Neural progenitor cell (in vitro differentiated cells): ENCODE measurements at regions not wholly inside any gene's neighbourhood (a gene's known extent, or its start where the extent isn't known, plus 50 kb on each side); places are given as distances from the start of the nearest gene placed in this dataset.
A peak's percentile ranks its signal among the peaks of the same experiment; 100 is the strongest.

Source experiments
- DNase-seq: peaks from one replicate; pipeline ENCODE4 v3.0.0-alpha.2; 2016; ENCODE audit warnings: low spot score
- H2AFZ ChIP-seq: fragments of 200-600 bp; sonication (generic); replicated peaks from 2 replicates; pipeline ENCODE4 v1.6.1; 2016; ENCODE audit warnings: antibody characterized with exemption
- H3F3A ChIP-seq: fragments of 200-600 bp; sonication (generic); 2 replicates; pipeline ENCODE4 v1.6.1; 2016; ENCODE audit warnings: antibody characterized with exemption, low read depth
- H3K27ac ChIP-seq: fragments of 200-600 bp; sonication (generic); 2 replicates; pipeline ENCODE4 v1.5.1; 2016; ENCODE audit warnings: mild to moderate bottlenecking
- H3K27me3 ChIP-seq: fragments of 200-600 bp; sonication (generic); 2 replicates; pipeline ENCODE4 v1.6.1; 2016; ENCODE audit warnings: mild to moderate bottlenecking, moderate library complexity
- H3K36me3 ChIP-seq: fragments of 200-600 bp; sonication (generic); 2 replicates; pipeline ENCODE4 v1.5.1; 2016
- H3K4me1 ChIP-seq: fragments of 200-600 bp; sonication (generic); 2 replicates; pipeline ENCODE4 v1.6.1; 2016; ENCODE audit warnings: mixed run types
- H3K4me2 ChIP-seq: fragments of 200-600 bp; sonication (generic); 2 replicates; pipeline ENCODE4 v1.6.1; 2016
- H3K4me3 ChIP-seq: fragments of 200-600 bp; sonication (generic); 2 replicates; pipeline ENCODE4 v1.5.1; 2016
- H3K79me2 ChIP-seq: fragments of 200-600 bp; sonication (generic); 2 replicates; pipeline ENCODE4 v1.6.1; 2016; ENCODE audit warnings: low read depth
- H3K9ac ChIP-seq: fragments of 200-600 bp; sonication (generic); 2 replicates; pipeline ENCODE4 v1.6.1; 2016
- H3K9me3 ChIP-seq: fragments of 200-600 bp; sonication (generic); 2 replicates; pipeline ENCODE4 v1.5.1; 2016; ENCODE audit warnings: low read depth
- H4K20me1 ChIP-seq: fragments of 200-600 bp; sonication (generic); 2 replicates; pipeline ENCODE4 v1.6.1; 2016; ENCODE audit warnings: low read depth
- H3K27ac Mint-ChIP-seq: 3 replicates; pipeline ENCODE4 v1.8.0; 2021; ENCODE audit warnings: mixed read lengths
- H3K27me3 Mint-ChIP-seq: 2 replicates; pipeline ENCODE4 v1.8.0; 2022; ENCODE audit warnings: low read depth, mild to moderate bottlenecking, inconsistent platforms, moderate library complexity, mixed read lengths; ENCODE audit not compliant: insufficient read depth
- H3K36me3 Mint-ChIP-seq: 3 replicates; pipeline ENCODE4 v1.8.0; 2021; ENCODE audit warnings: mixed read lengths
- H3K4me1 Mint-ChIP-seq: 3 replicates; pipeline ENCODE4 v1.8.0; 2021; ENCODE audit warnings: mixed read lengths
- H3K4me3 Mint-ChIP-seq: 3 replicates; pipeline ENCODE4 v1.8.0; 2021; ENCODE audit warnings: mild to moderate bottlenecking, moderate library complexity, mixed read lengths
- H3K9me3 Mint-ChIP-seq: 3 replicates; pipeline ENCODE4 v1.8.0; 2020; ENCODE audit warnings: mixed read lengths
- CTCF ChIP-seq: fragments of 200-600 bp; sonication (generic); IDR thresholded peaks from 2 replicates; pipeline ENCODE4 v1.5.1; 2017; ENCODE audit warnings: antibody characterized with exemption, mild to moderate bottlenecking
- EZH2 ChIP-seq: fragments of 200-600 bp; sonication (generic); IDR thresholded peaks from 2 replicates; pipeline ENCODE4 v1.6.1; 2017; ENCODE audit warnings: antibody characterized with exemption, mild to moderate bottlenecking, moderate library complexity
- EZH2phosphoT487 ChIP-seq: fragments of 200-600 bp; sonication (generic); IDR thresholded peaks from 2 replicates; pipeline ENCODE4 v1.6.1; 2017; ENCODE audit warnings: antibody characterized with exemption

GRCh38 chr12:59393506-59393905, 202.3 kb upstream of the SLC16A7 start:
- no peaks in the 10 kb centered on the region for H3K9me3 ChIP-seq
- H2AFZ ChIP-seq = no peak overlapping the region
- no peak overlapping the region for H3K4me3 Mint-ChIP-seq
- no peaks in the 10 kb centered on the region for H3K4me1 ChIP-seq
- no peak for DNase-seq
- H4K20me1 ChIP-seq = no peaks in the 10 kb centered on the region
- H3K27ac ChIP-seq = no peak overlapping the region
- no peaks in the 10 kb centered on the region for H3K36me3 ChIP-seq
- no peaks in the 10 kb centered on the region for H3K79me2 ChIP-seq
- H3K9ac ChIP-seq = no peak overlapping the region
- H3K27me3 Mint-ChIP-seq = no peaks in the 10 kb centered on the region
- no peak overlapping the region for H3K27ac Mint-ChIP-seq
- TF ChIP-seq EZH2 (no peak), CTCF (no peak), EZH2phosphoT487 (no peak)
- H3K36me3 Mint-ChIP-seq = no peaks in the 10 kb centered on the region
- no peak overlapping the region for H3K4me2 ChIP-seq
- no peaks in the 10 kb centered on the region for H3F3A ChIP-seq
- no peak overlapping the region for H3K4me3 ChIP-seq
- no peaks in the 10 kb centered on the region for H3K9me3 Mint-ChIP-seq
- no peaks in the 10 kb centered on the region for H3K27me3 ChIP-seq
- H3K4me1 Mint-ChIP-seq = no peaks in the 10 kb centered on the region

GRCh38 chr12:59389968-59390576, 205.8 kb upstream of the SLC16A7 start:
- Mint-ChIP-seq H3K27me3 (no peaks in the 10 kb centered on the region), H3K9me3 (peaks cover 4% of the 10 kb centered on the region), H3K4me1 (no peaks in the 10 kb centered on the region), H3K36me3 (no peaks in the 10 kb centered on the region), H3K4me3 (no peak overlapping the region), H3K27ac (no peak overlapping the region)
- H3K36me3 ChIP-seq = no peaks in the 10 kb centered on the region
- no peak overlapping the region for H3K4me3 ChIP-seq
- no peak overlapping the region for H3K4me2 ChIP-seq
- H3K9ac ChIP-seq = no peak overlapping the region
- DNase-seq = peak; percentile 9
- no peaks in the 10 kb centered on the region for H3K27me3 ChIP-seq
- H3K4me1 ChIP-seq = no peaks in the 10 kb centered on the region
- no peak overlapping the region for H2AFZ ChIP-seq
- H3K9me3 ChIP-seq = no peaks in the 10 kb centered on the region
- no peaks in the 10 kb centered on the region for H3K79me2 ChIP-seq
- TF ChIP-seq CTCF (no peak), EZH2phosphoT487 (no peak), EZH2 (no peak)
- H3K27ac ChIP-seq = no peak overlapping the region
- no peaks in the 10 kb centered on the region for H4K20me1 ChIP-seq
- no peaks in the 10 kb centered on the region for H3F3A ChIP-seq

GRCh38 chr12:59388694-59389093, 207.1 kb upstream of the SLC16A7 start:
- Histone ChIP-seq H3K27me3 (no peaks in the 10 kb centered on the region), H3K4me1 (no peaks in the 10 kb centered on the region), H3F3A (no peaks in the 10 kb centered on the region), H3K9ac (no peak overlapping the region), H3K4me2 (no peak overlapping the region), H3K36me3 (no peaks in the 10 kb centered on the region), H4K20me1 (no peaks in the 10 kb centered on the region), H3K4me3 (no peak overlapping the region), H3K9me3 (no peaks in the 10 kb centered on the region), H3K79me2 (no peaks in the 10 kb centered on the region), H2AFZ (no peak overlapping the region), H3K27ac (no peak overlapping the region)
- H3K4me1 Mint-ChIP-seq = no peaks in the 10 kb centered on the region
- H3K27ac Mint-ChIP-seq = no peak overlapping the region
- TF ChIP-seq EZH2phosphoT487 (no peak), EZH2 (no peak), CTCF (no peak)
- no peak overlapping the region for H3K4me3 Mint-ChIP-seq
- peaks cover 4% of the 10 kb centered on the region for H3K9me3 Mint-ChIP-seq
- H3K36me3 Mint-ChIP-seq = no peaks in the 10 kb centered on the region
- H3K27me3 Mint-ChIP-seq = no peaks in the 10 kb centered on the region
- DNase-seq = no peak
